ENCODE measurements at regions not wholly inside any gene's neighbourhood (a gene's known extent, or its start where the extent isn't known, plus 50 kb on each side); places are given as distances from the start of the nearest gene placed in this dataset.

DNA sequence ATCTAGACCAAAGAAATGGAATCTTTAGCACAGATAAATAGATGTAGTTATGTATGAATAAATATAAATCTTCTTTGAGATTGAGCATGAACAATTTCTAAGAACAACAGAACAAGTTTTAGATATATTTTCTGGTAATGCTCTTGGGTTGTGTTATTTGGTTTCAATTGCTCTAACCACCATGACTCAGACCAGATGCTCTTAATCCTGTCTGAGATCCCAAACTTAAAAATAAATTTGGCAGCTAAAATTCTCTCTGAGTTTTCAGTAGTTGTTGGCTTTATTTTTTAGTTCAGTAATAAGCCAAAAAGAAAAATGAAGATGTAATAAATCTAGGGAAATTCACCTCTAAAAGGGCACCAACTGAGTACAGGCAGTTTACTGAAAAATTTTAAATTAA, 1693.4 kb downstream of the NCAM2 start:
- intact Hi-C loops (cut with DNase I) = no loop called here

DNA sequence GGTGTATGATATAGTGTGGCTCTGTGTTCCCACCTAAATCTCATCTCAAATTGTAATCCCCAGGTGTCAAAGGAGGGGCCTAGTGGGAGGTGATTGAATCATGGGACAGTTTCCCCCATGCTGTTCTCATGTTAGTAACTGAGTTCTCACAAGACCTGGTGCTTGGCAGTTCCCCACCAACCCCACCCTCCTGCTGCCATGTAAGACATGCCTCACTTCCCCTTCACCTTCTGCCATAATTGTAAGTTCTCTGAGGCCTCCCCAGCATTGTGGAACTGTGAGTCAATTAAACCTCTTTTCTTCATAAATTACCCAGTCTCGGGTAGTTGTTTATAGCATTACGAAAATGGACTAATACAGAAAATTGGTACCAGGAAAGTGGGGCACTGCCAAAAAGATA, 1705.3 kb downstream of the NCAM2 start:
- Histone ChIP-seq H3K27ac (no peak overlapping the region), H3K4me1 (no peaks in the 10 kb centered on the region), H3K9me3 (no peaks in the 10 kb centered on the region), H3K4me3 (no peak overlapping the region), H3K36me3 (no peaks in the 10 kb centered on the region), H3K27me3 (no peaks in the 10 kb centered on the region), H3K9ac (ENCODE audit: low read depth in 2 of 2, low read length in 2 of 2) (no peak overlapping the region)
- DNase-seq = no peak
- TF ChIP-seq, protein P1, sequence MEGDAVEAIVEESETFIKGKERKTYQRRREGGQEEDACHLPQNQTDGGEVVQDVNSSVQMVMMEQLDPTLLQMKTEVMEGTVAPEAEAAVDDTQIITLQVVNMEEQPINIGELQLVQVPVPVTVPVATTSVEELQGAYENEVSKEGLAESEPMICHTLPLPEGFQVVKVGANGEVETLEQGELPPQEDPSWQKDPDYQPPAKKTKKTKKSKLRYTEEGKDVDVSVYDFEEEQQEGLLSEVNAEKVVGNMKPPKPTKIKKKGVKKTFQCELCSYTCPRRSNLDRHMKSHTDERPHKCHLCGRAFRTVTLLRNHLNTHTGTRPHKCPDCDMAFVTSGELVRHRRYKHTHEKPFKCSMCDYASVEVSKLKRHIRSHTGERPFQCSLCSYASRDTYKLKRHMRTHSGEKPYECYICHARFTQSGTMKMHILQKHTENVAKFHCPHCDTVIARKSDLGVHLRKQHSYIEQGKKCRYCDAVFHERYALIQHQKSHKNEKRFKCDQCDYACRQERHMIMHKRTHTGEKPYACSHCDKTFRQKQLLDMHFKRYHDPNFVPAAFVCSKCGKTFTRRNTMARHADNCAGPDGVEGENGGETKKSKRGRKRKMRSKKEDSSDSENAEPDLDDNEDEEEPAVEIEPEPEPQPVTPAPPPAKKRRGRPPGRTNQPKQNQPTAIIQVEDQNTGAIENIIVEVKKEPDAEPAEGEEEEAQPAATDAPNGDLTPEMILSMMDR (IDR thresholded peaks at IDR 0.05) = no peak
- intact Hi-C loops (cut with DNase I) = no loop called here

More for the DNA sequence above, 1693.4 kb downstream of the NCAM2 start:
- H3K27ac ChIP-seq = no peak overlapping the region
- TF ChIP-seq, protein P1 (IDR thresholded peaks at IDR 0.05) = no peak
- H3K9ac ChIP-seq (ENCODE audit: low read depth in 2 of 2, low read length in 2 of 2) = no peak overlapping the region
- no peak for DNase-seq
- no peaks in the 10 kb centered on the region for H3K36me3 ChIP-seq
- H3K4me3 ChIP-seq = no peak overlapping the region
- H3K4me1 ChIP-seq = no peaks in the 10 kb centered on the region
- no peaks in the 10 kb centered on the region for H3K27me3 ChIP-seq
- no peaks in the 10 kb centered on the region for H3K9me3 ChIP-seq

DNA sequence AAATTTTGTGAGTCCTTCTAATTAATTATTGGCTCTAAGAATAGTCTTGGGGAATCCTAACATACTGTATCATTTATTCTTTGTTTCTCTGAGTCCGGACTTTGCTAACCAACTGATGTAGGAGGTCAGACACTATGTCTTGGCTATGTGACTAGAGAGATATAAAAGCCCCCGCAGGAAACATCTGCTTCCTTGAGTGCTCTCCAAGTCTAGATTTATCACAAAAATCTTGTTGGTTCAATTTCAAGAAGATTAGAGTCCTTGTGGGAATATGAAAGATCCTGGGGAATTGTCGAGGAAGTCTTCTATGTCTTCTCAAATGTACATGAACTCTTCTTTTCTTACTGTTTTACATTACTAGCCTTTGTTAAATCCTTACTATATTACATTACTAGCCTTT, 1712.5 kb downstream of the NCAM2 start:
- no peaks in the 10 kb centered on the region for H3K36me3 ChIP-seq
- no peak overlapping the region for H3K9ac ChIP-seq (ENCODE audit: low read depth in 2 of 2, low read length in 2 of 2)
- H3K27me3 ChIP-seq = no peaks in the 10 kb centered on the region
- TF ChIP-seq, protein P1 (IDR thresholded peaks at IDR 0.05) = no peak
- H3K9me3 ChIP-seq = no peaks in the 10 kb centered on the region
- H3K4me1 ChIP-seq = no peaks in the 10 kb centered on the region
- H3K4me3 ChIP-seq = no peak overlapping the region
- DNase-seq = no peak
- H3K27ac ChIP-seq = no peak overlapping the region
- intact Hi-C loops (cut with DNase I) = no loop called here

- H3K4me3 ChIP-seq = no peak overlapping the region
- no peaks in the 10 kb centered on the region for H3K9me3 ChIP-seq
- no peaks in the 10 kb centered on the region for H3K36me3 ChIP-seq
- no peak overlapping the region for H3K9ac ChIP-seq (ENCODE audit: low read depth in 2 of 2, low read length in 2 of 2)
- TF ChIP-seq, protein P1 (IDR thresholded peaks at IDR 0.05) = no peak
- no peaks in the 10 kb centered on the region for H3K27me3 ChIP-seq
- H3K4me1 ChIP-seq = no peaks in the 10 kb centered on the region
- DNase-seq = no peak
- intact Hi-C loops (cut with DNase I) = no loop called here
- H3K27ac ChIP-seq = no peak overlapping the region
These were observed 1713.4 kb downstream of the NCAM2 start for GRCh38 chr21:22711636-22712035.

DNA sequence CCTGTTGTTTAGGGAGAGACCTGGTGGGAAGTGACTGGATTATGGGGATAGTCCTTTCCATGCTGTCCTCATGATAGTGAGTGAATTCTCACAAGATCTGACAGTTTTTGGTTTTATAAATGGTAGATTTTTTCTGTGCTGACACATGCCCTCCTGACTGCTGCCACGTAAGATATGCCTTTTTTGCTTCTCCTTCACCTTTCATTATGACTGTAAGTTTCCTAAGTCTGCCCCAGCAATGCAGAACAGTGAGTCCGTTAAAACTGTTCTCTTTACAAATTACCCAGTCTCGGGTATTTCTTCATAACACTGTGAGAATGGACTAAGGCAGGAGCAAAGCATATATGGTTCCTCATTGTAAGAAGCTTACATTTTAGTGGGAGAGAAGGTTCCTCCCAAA, 1727.2 kb downstream of the NCAM2 start:
- intact Hi-C loops (cut with DNase I) = no loop called here
- H3K9me3 ChIP-seq = no peaks in the 10 kb centered on the region
- H3K4me3 ChIP-seq = no peak overlapping the region
- H3K27ac ChIP-seq = no peak overlapping the region
- no peaks in the 10 kb centered on the region for H3K4me1 ChIP-seq
- DNase-seq = no peak
- H3K9ac ChIP-seq (ENCODE audit: low read depth in 2 of 2, low read length in 2 of 2) = no peak overlapping the region
- H3K36me3 ChIP-seq = no peaks in the 10 kb centered on the region
- no peaks in the 10 kb centered on the region for H3K27me3 ChIP-seq
- TF ChIP-seq, protein P1 (IDR thresholded peaks at IDR 0.05) = no peak

GRCh38 chr21:22728091-22728490, 1729.9 kb downstream of the NCAM2 start:
- no peak overlapping the region for H3K4me3 ChIP-seq
- H3K27ac ChIP-seq = no peak overlapping the region
- TF ChIP-seq, protein P1 (IDR thresholded peaks at IDR 0.05) = no peak
- no peaks in the 10 kb centered on the region for H3K9me3 ChIP-seq
- H3K4me1 ChIP-seq = no peaks in the 10 kb centered on the region
- DNase-seq = no peak
- H3K9ac ChIP-seq (ENCODE audit: low read depth in 2 of 2, low read length in 2 of 2) = no peak overlapping the region
- no peaks in the 10 kb centered on the region for H3K27me3 ChIP-seq
- no peaks in the 10 kb centered on the region for H3K36me3 ChIP-seq
- intact Hi-C loops (cut with DNase I) = no loop called here
